B cell (primary cell): ENCODE measurements at regions not wholly inside any gene's neighbourhood (a gene's known extent, or its start where the extent isn't known, plus 50 kb on each side); places are given as distances from the start of the nearest gene placed in this dataset.

Experiments used
- ATAC-seq: fragments of 200-7000 bp; cut with Tn5 transposase; one replicate; pipeline ENCODE4 v1.10.0; 2021; ENCODE audit warnings: low read depth, mild to moderate bottlenecking, moderate number of reproducible peaks, moderate library complexity
- CTCF ChIA-PET: fragments of 350-600 bp; sonication (Branson Sonifier 250); formaldehyde crosslinking; loops from one replicate; lab custom pipeline; 2021; ENCODE audit warnings: antibody characterized with exemption, inconsistent platforms; lab: Charles Lee
- POLR2A ChIA-PET: fragments of 350-600 bp; sonication (Branson Sonifier 250); formaldehyde crosslinking; loops from one replicate; lab custom pipeline; 2021; ENCODE audit warnings: antibody characterized with exemption; lab: Charles Lee
- DNase-seq: peaks from one replicate; pipeline ENCODE4 v3.0.0; 2013
- H2AFZ ChIP-seq: 2 replicates; pipeline ENCODE4 v1.6.1; 2012; ENCODE audit warnings: mild to moderate bottlenecking, low read depth, low read length; ENCODE audit not compliant: insufficient read depth, poor library complexity, severe bottlenecking
- H3K27ac ChIP-seq, 2 donors: 1 replicate in 1 of 2; 2 replicates in 1 of 2; pipeline ENCODE4 v1.5.1; 2012 to 2013; ENCODE audit warnings: low read length in 2 of 2, mild to moderate bottlenecking in 2 of 2, moderate library complexity in 1 of 2
- H3K27me3 ChIP-seq, 4 experiments: fragments of 200-600 bp in 1 of 4; sonication (generic) in 1 of 4; replicated peaks in 1 of 4; 1 replicate in 2 of 4; 2 replicates in 2 of 4; pipeline versions ENCODE4 v1.6.1 to v1.7.0; 2013 to 2016; ENCODE audit warnings: low read length in 3 of 4, mild to moderate bottlenecking in 2 of 4, mixed read lengths in 1 of 4, moderate library complexity in 1 of 4; ENCODE audit not compliant: insufficient read depth in 4 of 4, control insufficient read depth in 3 of 4; ENCODE audit errors: control extremely low read depth in 1 of 4
- H3K36me3 ChIP-seq, 2 experiments: replicated peaks in 1 of 2; 1 replicate in 1 of 2; 2 replicates in 1 of 2; pipeline versions ENCODE4 v1.6.1 to v1.7.1; 2013; ENCODE audit warnings: low read length in 1 of 2; ENCODE audit not compliant: insufficient read depth in 2 of 2, control insufficient read depth in 1 of 2; ENCODE audit errors: control extremely low read depth in 1 of 2, extremely low read depth in 1 of 2
- H3K4me1 ChIP-seq, 2 donors: fragments of 200-600 bp in 1 of 2; sonication (generic) in 1 of 2; 1 replicate in 1 of 2; 2 replicates in 1 of 2; pipeline versions ENCODE4 v1.5.1 to v1.6.1; 2013 to 2017; ENCODE audit warnings: low read length in 2 of 2; ENCODE audit not compliant: control insufficient read depth in 2 of 2, insufficient read depth in 2 of 2
- H3K4me2 ChIP-seq: replicated peaks from 2 replicates; pipeline ENCODE3; 2012; ENCODE audit warnings: mild to moderate bottlenecking, low read depth, low read length; ENCODE audit not compliant: poor library complexity, severe bottlenecking
- H3K4me3 ChIP-seq, 5 experiments: fragments of 200-600 bp in 1 of 5; sonication (generic) in 1 of 5; 1 replicate in 3 of 5; 2 replicates in 2 of 5; pipeline versions ENCODE4 v1.5.1 to v1.7.0; 2011 to 2016; ENCODE audit warnings: low read length in 4 of 5, mild to moderate bottlenecking in 4 of 5, low read depth in 2 of 5, control low read depth in 1 of 5, moderate library complexity in 1 of 5; ENCODE audit not compliant: insufficient read depth in 1 of 5; ENCODE audit errors: control extremely low read depth in 1 of 5, extremely low read depth in 1 of 5
- H3K79me2 ChIP-seq: fragments of 200-600 bp; sonication (generic); one replicate; pipeline ENCODE4 v1.6.0; 2016; ENCODE audit warnings: low read length; ENCODE audit not compliant: control insufficient read depth, insufficient read depth
- H3K9ac ChIP-seq: fragments of 200-600 bp; sonication (generic); 2 replicates; pipeline ENCODE4 v1.6.1; 2017; ENCODE audit warnings: mild to moderate bottlenecking, low read length, moderate library complexity
- H3K9me3 ChIP-seq, 3 donors: one replicate each; pipeline versions ENCODE4 v1.6.1 to v1.7.1; 2013; ENCODE audit warnings: low read length in 2 of 3; ENCODE audit not compliant: control insufficient read depth in 2 of 3, insufficient read depth in 1 of 3; ENCODE audit errors: control extremely low read depth in 1 of 3
- H4K20me1 ChIP-seq: 2 replicates; pipeline ENCODE4 v1.6.0; 2012; ENCODE audit warnings: mild to moderate bottlenecking, low read length; ENCODE audit not compliant: insufficient read depth, control insufficient read depth, poor library complexity, severe bottlenecking
- H3K27ac Mint-ChIP-seq: one replicate; pipeline ENCODE4 v1.8.0; 2021; ENCODE audit warnings: mixed read lengths
- H3K27me3 Mint-ChIP-seq: one replicate; pipeline ENCODE4 v1.8.0; 2021; ENCODE audit warnings: mixed read lengths
- H3K4me1 Mint-ChIP-seq: one replicate; pipeline ENCODE4 v1.8.0; 2021; ENCODE audit warnings: mixed read lengths
- H3K4me3 Mint-ChIP-seq: one replicate; pipeline ENCODE4 v1.8.0; 2021; ENCODE audit warnings: mixed read lengths
- H3K9me3 Mint-ChIP-seq: one replicate; pipeline ENCODE4 v1.8.0; 2022; ENCODE audit warnings: mixed read lengths; ENCODE audit not compliant: insufficient read depth
- EZH2 ChIP-seq: IDR thresholded peaks from 2 replicates; pipeline ENCODE4 v1.6.1; 2012; ENCODE audit warnings: borderline replicate concordance, low read depth, mild to moderate bottlenecking, moderate library complexity, low read length; ENCODE audit not compliant: insufficient read depth, poor library complexity, severe bottlenecking
- WGBS: methylation state at CpG from one replicate; pipeline ENCODE4 v1.1.5; 2013; ENCODE audit warnings: missing lambda C conversion rate; ENCODE audit not compliant: insufficient coverage; 5-methylcytosine and 5-hydroxymethylcytosine counted together
- intact Hi-C: fragments of 100-400 bp; cut with micrococcal nuclease; formaldehyde crosslinking; loops from one replicate; pipeline ENCODE4 v1.10.0; 2022
- TF ChIP-seq, protein P1 (sequence below): fragments of 200-600 bp; IDR thresholded peaks from one replicate; pipeline ENCODE4 v1.8.0; 2022; ENCODE audit warnings: antibody characterized with exemption, mild to moderate bottlenecking

GRCh38 chr12:9367201-9367600 is 159.0 kb upstream of the PZP start:
- CTCF ChIA-PET, result interaction anchor here (1.7 kb wide), 1 partner anchor 36 kb away, joined by 5 read pairs; no protein-coding TSS in a partner anchor
- Histone ChIP-seq H3K9ac (no peak overlapping the region), H2AFZ (no peak overlapping the region), H3K4me1 (peaks cover 13 to 31% of the 10 kb centered on the region in 2 donors), H3K79me2 (no peaks in the 10 kb centered on the region), H3K27ac (no peak overlapping the region), H3K27me3 (no peaks in the 10 kb centered on the region), H3K4me3 (no peak overlapping the region), H3K36me3 (no peaks in the 10 kb centered on the region), H3K4me2 (no peak overlapping the region), H3K9me3 (no peaks in the 10 kb centered on the region), H4K20me1 (no peaks in the 10 kb centered on the region)
- peaks cover under 1% of the 10 kb centered on the region for H3K27me3 Mint-ChIP-seq
- TF ChIP-seq EZH2, result no peak
- POLR2A ChIA-PET, result no interaction called here
- H3K27ac Mint-ChIP-seq, result no peak overlapping the region
- 100% methylated on average over 2 of the region's 4 CpGs for WGBS
- peaks cover 32% of the 10 kb centered on the region for H3K4me1 Mint-ChIP-seq
- no peak overlapping the region for H3K4me3 Mint-ChIP-seq
- no peak for DNase-seq
- no peaks in the 10 kb centered on the region for H3K9me3 Mint-ChIP-seq
- intact Hi-C loops, result no loop called here
- no peak for ATAC-seq

- H3K4me1 ChIP-seq, result peaks cover 13 to 37% of the 10 kb centered on the region in 2 donors
- no CpG with 5 or more reads among the region's 2 CpGs for WGBS
- H3K27me3 Mint-ChIP-seq, result peaks cover 12% of the 10 kb centered on the region
- H3K27ac Mint-ChIP-seq, result peak overlapping the region; percentile 62
- no peaks in the 10 kb centered on the region for H3K9me3 ChIP-seq
- no peaks in the 10 kb centered on the region for H3K27me3 ChIP-seq
- ChIA-PET CTCF (no interaction called here), POLR2A (no interaction called here)
- DNase-seq, result no peak
- no peaks in the 10 kb centered on the region for H3K36me3 ChIP-seq
- intact Hi-C loops, result no loop called here
- no peaks in the 10 kb centered on the region for H3K9me3 Mint-ChIP-seq
- TF ChIP-seq, protein P1, sequence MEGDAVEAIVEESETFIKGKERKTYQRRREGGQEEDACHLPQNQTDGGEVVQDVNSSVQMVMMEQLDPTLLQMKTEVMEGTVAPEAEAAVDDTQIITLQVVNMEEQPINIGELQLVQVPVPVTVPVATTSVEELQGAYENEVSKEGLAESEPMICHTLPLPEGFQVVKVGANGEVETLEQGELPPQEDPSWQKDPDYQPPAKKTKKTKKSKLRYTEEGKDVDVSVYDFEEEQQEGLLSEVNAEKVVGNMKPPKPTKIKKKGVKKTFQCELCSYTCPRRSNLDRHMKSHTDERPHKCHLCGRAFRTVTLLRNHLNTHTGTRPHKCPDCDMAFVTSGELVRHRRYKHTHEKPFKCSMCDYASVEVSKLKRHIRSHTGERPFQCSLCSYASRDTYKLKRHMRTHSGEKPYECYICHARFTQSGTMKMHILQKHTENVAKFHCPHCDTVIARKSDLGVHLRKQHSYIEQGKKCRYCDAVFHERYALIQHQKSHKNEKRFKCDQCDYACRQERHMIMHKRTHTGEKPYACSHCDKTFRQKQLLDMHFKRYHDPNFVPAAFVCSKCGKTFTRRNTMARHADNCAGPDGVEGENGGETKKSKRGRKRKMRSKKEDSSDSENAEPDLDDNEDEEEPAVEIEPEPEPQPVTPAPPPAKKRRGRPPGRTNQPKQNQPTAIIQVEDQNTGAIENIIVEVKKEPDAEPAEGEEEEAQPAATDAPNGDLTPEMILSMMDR, result no peak
- no peak for TF ChIP-seq EZH2
- ATAC-seq, result no peak
- H4K20me1 ChIP-seq, result no peaks in the 10 kb centered on the region
- H3K9ac ChIP-seq, result no peak overlapping the region
- H3K27ac ChIP-seq, result no peak overlapping the region
- H3K4me3 Mint-ChIP-seq, result peak overlapping the region; percentile 85
- H3K79me2 ChIP-seq, result no peaks in the 10 kb centered on the region
- peak overlapping the region; percentile 50 for H3K4me2 ChIP-seq
- peaks cover 38% of the 10 kb centered on the region for H3K4me1 Mint-ChIP-seq
- peak overlapping the region in 1 of 5 experiments; percentile 40 for H3K4me3 ChIP-seq
- H2AFZ ChIP-seq, result no peak overlapping the region
These were observed 157.1 kb upstream of the PZP start for GRCh38 chr12:9365296-9365695.
